HG03139 (cell line): ENCODE measurements at regions not wholly inside any gene's neighbourhood (a gene's known extent, or its start where the extent isn't known, plus 50 kb on each side); places are given as distances from the start of the nearest gene placed in this dataset.

Experiments used
- ATAC-seq: cut with Tn5 transposase; IDR thresholded peaks from one replicate; pipeline ENCODE4 v1.9.1; 2021; ENCODE audit not compliant: unreplicated experiment

GRCh38 chr4:152099555-152099954, 338.7 kb upstream of the GATB start:
- no peak for ATAC-seq

GRCh38 chr4:152099061-152099425, 338.2 kb upstream of the GATB start:
- ATAC-seq, result no peak

GRCh38 chr4:152098365-152099060, 337.7 kb upstream of the GATB start:
- no peak for ATAC-seq

- ATAC-seq, result no peak
Measured at GRCh38 chr4:152097371-152097770, 336.6 kb upstream of the GATB start.

- ATAC-seq, result no peak
Measured at GRCh38 chr4:152095701-152096070, 334.9 kb upstream of the GATB start.

GRCh38 chr4:152094970-152095700, 334.3 kb upstream of the GATB start:
- no peak for ATAC-seq

GRCh38 chr4:152091405-152091804, 330.6 kb upstream of the GATB start:
- ATAC-seq, result no peak

- ATAC-seq, result no peak
Measured at GRCh38 chr4:152090543-152090942, 329.7 kb upstream of the GATB start.

GRCh38 chr4:152089584-152089983, 328.8 kb upstream of the GATB start:
- no peak for ATAC-seq

GRCh38 chr4:152087335-152087734, 326.5 kb upstream of the GATB start:
- no peak for ATAC-seq

- no peak for ATAC-seq
Measured at GRCh38 chr4:152085657-152086056, 324.9 kb upstream of the GATB start.

- no peak for ATAC-seq
Measured at GRCh38 chr4:152083338-152083737, 322.5 kb upstream of the GATB start.

GRCh38 chr4:152081024-152081423, 320.2 kb upstream of the GATB start:
- ATAC-seq, result no peak

- no peak for ATAC-seq
Measured at GRCh38 chr4:152079543-152080293, 318.9 kb upstream of the GATB start.

- no peak for ATAC-seq
Measured at GRCh38 chr4:152079079-152079478, 318.3 kb upstream of the GATB start.

GRCh38 chr4:152077582-152077981, 316.8 kb upstream of the GATB start:
- no peak for ATAC-seq

- no peak for ATAC-seq
Measured at GRCh38 chr4:152075253-152075928, 314.6 kb upstream of the GATB start.

- ATAC-seq, result no peak
Measured at GRCh38 chr4:152074573-152074972, 313.8 kb upstream of the GATB start.

- ATAC-seq, result no peak
Measured at GRCh38 chr4:152074088-152074437, 313.3 kb upstream of the GATB start.

GRCh38 chr4:152073351-152074087, 312.7 kb upstream of the GATB start:
- no peak for ATAC-seq

GRCh38 chr4:152072906-152073305, 312.1 kb upstream of the GATB start:
- ATAC-seq, result no peak
